H1 (cell line): ENCODE measurements at regions not wholly inside any gene's neighbourhood (a gene's known extent, or its start where the extent isn't known, plus 50 kb on each side); places are given as distances from the start of the nearest gene placed in this dataset.

Source experiments
- CTCF ChIA-PET: fragments of 300-600 bp; sonication (Branson Sonifier 250); formaldehyde crosslinking; loops from one replicate; lab custom pipeline; 2021; ENCODE audit not compliant: partially characterized antibody; lab: Charles Lee
- POLR2A ChIA-PET: fragments of 300-600 bp; sonication (Branson Sonifier 250); formaldehyde crosslinking; loops from one replicate; lab custom pipeline; 2021; ENCODE audit warnings: inconsistent platforms; ENCODE audit not compliant: partially characterized antibody; lab: Charles Lee
- DNase-seq, 2 experiments: peaks; one replicate each; pipeline versions ENCODE4 v3.0.0 to v3.0.0-alpha.2; 2010 to 2022; ENCODE audit warnings: low spot score in 2 of 2, low read depth in 1 of 2, mixed read lengths in 1 of 2
- FAIRE-seq: peaks from 2 replicates; lab custom pipeline; 2011; peaks lifted over from hg19 to GRCh38; lab: Jason Lieb, UNC
- H2AFZ ChIP-seq: 2 replicates; pipeline ENCODE4 v1.8.1; 2012; ENCODE audit warnings: low read length, inconsistent platforms
- H2AK5ac ChIP-seq: 2 replicates; pipeline ENCODE4 v1.6.1; 2013; ENCODE audit warnings: low read depth, low read length
- H2BK120ac ChIP-seq: replicated peaks from 2 replicates; pipeline ENCODE3; 2013; ENCODE audit warnings: low read depth, low read length, inconsistent platforms
- H2BK12ac ChIP-seq: 2 replicates; pipeline ENCODE4 v1.6.1; 2013; ENCODE audit warnings: low read depth, low read length
- H2BK15ac ChIP-seq: 2 replicates; pipeline ENCODE4 v1.6.1; 2013; ENCODE audit warnings: low read length
- H2BK20ac ChIP-seq: 2 replicates; pipeline ENCODE4 v1.6.1; 2013; ENCODE audit warnings: low read length
- H2BK5ac ChIP-seq: 2 replicates; pipeline ENCODE4 v1.6.1; 2013; ENCODE audit warnings: low read depth, low read length
- H3K14ac ChIP-seq: 2 replicates; pipeline ENCODE4 v1.6.1; 2013; ENCODE audit warnings: inconsistent platforms; ENCODE audit not compliant: insufficient read length
- H3K18ac ChIP-seq: 2 replicates; pipeline ENCODE4 v1.6.1; 2013; ENCODE audit warnings: low read length; ENCODE audit errors: extremely low read depth
- H3K23ac ChIP-seq: 2 replicates; pipeline ENCODE4 v1.6.1; 2013; ENCODE audit warnings: inconsistent platforms; ENCODE audit not compliant: insufficient read length
- H3K23me2 ChIP-seq: 2 replicates; pipeline ENCODE4 v1.6.1; 2013; ENCODE audit warnings: low read depth, low read length
- H3K27ac ChIP-seq: 2 replicates; pipeline ENCODE4 v1.6.1; 2011; ENCODE audit warnings: low read depth, low read length, inconsistent platforms
- H3K27me3 ChIP-seq, 4 experiments: replicated peaks in 1 of 4; 1 replicate in 1 of 4; 2 replicates in 3 of 4; pipeline versions ENCODE4 v1.6.1 to v1.8.1; 2011 to 2013; ENCODE audit warnings: low read length in 3 of 4, mild to moderate bottlenecking in 3 of 4, inconsistent platforms in 2 of 4, mixed read lengths in 2 of 4, moderate library complexity in 1 of 4; ENCODE audit not compliant: control insufficient read depth in 3 of 4, insufficient read depth in 3 of 4; ENCODE audit errors: extremely low read depth in 1 of 4
- H3K36me3 ChIP-seq, 4 experiments: 2 replicates each; pipeline versions ENCODE4 v1.6.1 to v1.8.1; 2011 to 2013; ENCODE audit warnings: mild to moderate bottlenecking in 4 of 4, low read length in 3 of 4, moderate library complexity in 2 of 4, control low read depth in 1 of 4, inconsistent platforms in 1 of 4; ENCODE audit not compliant: insufficient read depth in 4 of 4, control insufficient read depth in 2 of 4
- H3K4ac ChIP-seq: replicated peaks from 2 replicates; pipeline ENCODE3; 2013; ENCODE audit warnings: low read length, low read depth, mixed read lengths, inconsistent platforms; ENCODE audit not compliant: insufficient read length
- H3K4me1 ChIP-seq, 4 experiments: replicated peaks in 1 of 4; 1 replicate in 1 of 4; 2 replicates in 3 of 4; pipeline versions ENCODE4 v1.6.1 to v1.8.1; 2011 to 2013; ENCODE audit warnings: low read length in 3 of 4, inconsistent platforms in 2 of 4, mixed read lengths in 1 of 4; ENCODE audit not compliant: insufficient read depth in 4 of 4, control insufficient read depth in 3 of 4
- H3K4me2 ChIP-seq, 2 experiments: 2 replicates each; pipeline versions ENCODE4 v1.6.1 to v1.8.1; 2011 to 2013; ENCODE audit warnings: low read depth in 2 of 2, low read length in 2 of 2, control low read depth in 1 of 2, inconsistent platforms in 1 of 2, mild to moderate bottlenecking in 1 of 2; ENCODE audit not compliant: insufficient read depth in 1 of 2
- H3K4me3 ChIP-seq, 4 experiments: fragments of 200-600, 300-600 bp in 1 of 4; sonication (generic), shearing (Covaris generic), sonication (Bioruptor Twin) in 1 of 4; 2 replicates each; pipeline versions ENCODE4 v1.5.1 to v1.8.1; 2011 to 2016; ENCODE audit warnings: low read length in 4 of 4, low read depth in 3 of 4, control low read depth in 2 of 4, inconsistent platforms in 2 of 4, mild to moderate bottlenecking in 2 of 4, mixed read lengths in 1 of 4, moderate library complexity in 1 of 4; ENCODE audit not compliant: insufficient read depth in 2 of 4; ENCODE audit errors: extremely low read depth in 1 of 4
- H3K56ac ChIP-seq: replicated peaks from 2 replicates; pipeline ENCODE3; 2013; ENCODE audit warnings: low read depth, mild to moderate bottlenecking, mixed read lengths, low read length, inconsistent platforms; ENCODE audit not compliant: insufficient read length
- H3K79me1 ChIP-seq: 2 replicates; pipeline ENCODE4 v1.6.1; 2013; ENCODE audit warnings: low read depth, low read length, control low read depth
- H3K79me2 ChIP-seq, 2 experiments: 2 replicates each; pipeline versions ENCODE4 v1.6.1 to v1.8.1; 2012 to 2013; ENCODE audit warnings: low read length in 2 of 2, mild to moderate bottlenecking in 2 of 2, inconsistent platforms in 1 of 2; ENCODE audit not compliant: insufficient read depth in 2 of 2, control insufficient read depth in 1 of 2
- H3K9ac ChIP-seq, 4 experiments: replicated peaks in 1 of 4; 1 replicate in 1 of 4; 2 replicates in 3 of 4; pipeline versions ENCODE4 v1.6.1 to v1.8.1; 2011 to 2013; ENCODE audit warnings: low read depth in 3 of 4, low read length in 3 of 4, control low read depth in 2 of 4, mild to moderate bottlenecking in 2 of 4, moderate library complexity in 2 of 4, inconsistent platforms in 1 of 4; ENCODE audit errors: extremely low read depth in 1 of 4
- H3K9me3 ChIP-seq, 2 experiments: 2 replicates each; pipeline versions ENCODE4 v1.6.1 to v1.8.1; 2012 to 2013; ENCODE audit warnings: mild to moderate bottlenecking in 2 of 2, moderate library complexity in 2 of 2, control low read depth in 1 of 2, inconsistent platforms in 1 of 2, low read depth in 1 of 2, low read length in 1 of 2, mixed read lengths in 1 of 2; ENCODE audit not compliant: insufficient read depth in 2 of 2
- H4K20me1 ChIP-seq, 2 experiments: replicated peaks in 1 of 2; 2 replicates each; pipeline versions ENCODE3 to v1.8.1; 2011 to 2013; ENCODE audit warnings: inconsistent platforms in 2 of 2, low read length in 2 of 2, mild to moderate bottlenecking in 1 of 2; ENCODE audit not compliant: insufficient read depth in 2 of 2, control insufficient read depth in 1 of 2
- H4K5ac ChIP-seq: 2 replicates; pipeline ENCODE4 v1.6.1; 2013; ENCODE audit warnings: low read length, low read depth, mixed read lengths, inconsistent platforms; ENCODE audit not compliant: insufficient read length
- H4K8ac ChIP-seq: 2 replicates; pipeline ENCODE4 v1.8.0; 2013; ENCODE audit warnings: mild to moderate bottlenecking, moderate library complexity, low read length, inconsistent platforms; ENCODE audit not compliant: insufficient read depth; ENCODE audit errors: extremely low read depth
- H4K91ac ChIP-seq: replicated peaks from 2 replicates; pipeline ENCODE3; 2013; ENCODE audit warnings: low read length, mixed read lengths, inconsistent platforms; ENCODE audit not compliant: insufficient read length
- CBX8 ChIP-seq: fragments of 300-800, 300-1000 bp; sonication (generic); IDR thresholded peaks from 2 replicates; pipeline ENCODE4 v1.7.1; 2016; ENCODE audit warnings: low read depth, low read length, borderline replicate concordance
- GABPA ChIP-seq: IDR thresholded peaks from 2 replicates; pipeline ENCODE4 v1.6.1; 2011; ENCODE audit warnings: mild to moderate bottlenecking, low read length, moderate library complexity, borderline replicate concordance; ENCODE audit not compliant: insufficient read depth
- HDAC6 ChIP-seq: IDR thresholded peaks from one replicate; pipeline ENCODE4 v1.7.1; 2012; ENCODE audit warnings: low read depth, mild to moderate bottlenecking, inconsistent platforms, low read length, moderate library complexity
- JUN ChIP-seq: IDR thresholded peaks from 2 replicates; pipeline ENCODE4 v1.6.1; 2011; ENCODE audit warnings: low read depth, mild to moderate bottlenecking, improper control_type of control experiment, low read length
- JUND ChIP-seq: IDR thresholded peaks from 2 replicates; pipeline ENCODE4 v1.6.1; 2011; ENCODE audit warnings: mild to moderate bottlenecking, improper control_type of control experiment, low read length
- POU5F1 ChIP-seq: IDR thresholded peaks from 2 replicates; pipeline ENCODE4 v1.6.1; 2011; ENCODE audit warnings: low read depth, mild to moderate bottlenecking, low read length, moderate library complexity
- RFX5 ChIP-seq: IDR thresholded peaks from 2 replicates; pipeline ENCODE4 v1.6.1; 2011; ENCODE audit warnings: low read depth, low read length, improper control_type of control experiment, borderline replicate concordance
- RNF2 ChIP-seq: fragments of 200-900, 300-1000 bp; sonication (generic); IDR thresholded peaks from 2 replicates; pipeline ENCODE4 v1.7.1; 2016; ENCODE audit warnings: borderline replicate concordance, low read depth, mild to moderate bottlenecking, antibody characterized with exemption, low read length; ENCODE audit not compliant: poor library complexity, severe bottlenecking; ENCODE audit errors: missing control alignments
- TAF1 ChIP-seq: IDR thresholded peaks from 2 replicates; pipeline ENCODE4 v1.6.1; 2011; ENCODE audit warnings: mild to moderate bottlenecking, low read depth, low read length
- TAF7 ChIP-seq: optimal IDR thresholded peaks from 2 replicates; pipeline ENCODE3; 2011; ENCODE audit warnings: low read depth, mild to moderate bottlenecking, inconsistent platforms, low read length, moderate library complexity, borderline replicate concordance
- WGBS, 2 experiments: shearing (Covaris generic) in 1 of 2; methylation state at CpG; one replicate each; pipeline versions ENCODE4 v1.1.6 to v1.1.7; 2013 to 2015; ENCODE audit warnings: low lambda C conversion rate in 2 of 2, mixed read lengths in 2 of 2, inconsistent platforms in 1 of 2, low coverage in 1 of 2, missing lambda C conversion rate in 1 of 2; ENCODE audit not compliant: insufficient replicate concordance in 2 of 2, insufficient coverage in 1 of 2, insufficient read length in 1 of 2; ENCODE audit errors: extremely low coverage in 1 of 2, missing lambda C conversion rate in 1 of 2; 5-methylcytosine and 5-hydroxymethylcytosine counted together
- TF ChIP-seq, protein P1 (sequence below): IDR thresholded peaks from 2 replicates; pipeline ENCODE4 v1.6.1; 2011; ENCODE audit warnings: low read depth, mild to moderate bottlenecking, low read length; ENCODE audit not compliant: insufficient read depth

DNA sequence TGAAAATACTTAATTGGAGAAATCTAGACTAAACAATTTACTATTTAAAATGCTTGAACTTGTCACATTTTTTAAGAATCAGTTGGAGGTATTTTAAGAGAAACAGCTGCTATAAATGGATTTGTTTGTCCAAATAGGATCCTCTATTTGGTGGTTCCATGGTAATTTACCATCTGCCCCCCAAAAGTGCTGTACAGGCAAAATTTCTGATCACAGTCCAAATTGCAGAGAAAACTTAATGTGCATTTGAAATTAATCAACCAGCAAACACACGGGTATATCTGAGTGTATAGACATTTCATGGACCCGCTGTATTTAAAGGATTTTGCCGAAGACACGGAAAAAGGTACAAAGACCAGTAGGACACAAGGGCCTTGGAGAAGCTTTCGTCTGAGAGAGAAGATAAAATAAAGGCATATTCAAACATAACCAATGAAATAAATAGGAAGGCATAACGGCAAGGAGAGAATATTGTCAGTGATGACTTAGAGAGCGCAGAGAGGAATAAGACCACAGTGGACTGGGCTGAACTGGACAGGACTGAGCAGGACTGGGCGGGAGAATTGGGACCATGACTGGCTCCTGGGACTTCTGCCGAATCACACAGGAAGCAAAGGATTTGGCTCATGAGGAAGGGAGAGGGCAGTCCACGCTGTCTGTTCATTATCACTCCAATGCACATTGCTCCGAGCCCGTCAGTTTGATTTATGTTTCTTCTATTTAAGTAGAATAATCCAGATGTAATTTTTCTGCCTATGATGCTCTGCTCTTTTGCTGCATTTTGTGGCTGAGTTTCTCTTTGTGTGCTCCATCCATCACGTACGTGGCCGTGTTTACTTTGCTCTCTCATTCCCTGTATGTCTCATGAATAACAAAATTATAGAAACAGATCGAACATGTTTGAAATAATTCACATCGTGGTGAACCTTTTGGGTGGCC is 112.8 kb downstream of the PRLHR start:
- H2BK120ac ChIP-seq: no peak overlapping the region
- CTCF ChIA-PET: interaction anchor here (0.6 to 1.2 kb wide), 3 partner anchors 61 to 478 kb away, joined by 3 to 4 read pairs (median 3); no protein-coding TSS in a partner anchor
- H3K4me3 ChIP-seq: no peak overlapping the region
- 83% methylated on average over 17 of the region's 17 CpGs; no CpG with 5 or more reads in 1 of the 2 experiments for WGBS, 2 experiments
- no peak overlapping the region for H3K4ac ChIP-seq
- H2BK15ac ChIP-seq: no peak overlapping the region
- H3K18ac ChIP-seq: no peak overlapping the region
- no peak overlapping the region for H3K4me2 ChIP-seq
- H4K20me1 ChIP-seq: peaks cover 0 to 4% of the 10 kb centered on the region in 2 experiments
- H4K8ac ChIP-seq: no peak overlapping the region
- no peaks in the 10 kb centered on the region for H3K9me3 ChIP-seq
- H3K27ac ChIP-seq: no peak overlapping the region
- FAIRE-seq (no peak), DNase-seq (no peak)
- H3K4me1 ChIP-seq: no peaks in the 10 kb centered on the region
- no peak overlapping the region for H2BK20ac ChIP-seq
- H2AFZ ChIP-seq: no peak overlapping the region
- H3K79me2 ChIP-seq: peaks cover 0 to 3% of the 10 kb centered on the region in 2 experiments; a peak in 1 of 4 replicates
- H2AK5ac ChIP-seq: no peak overlapping the region
- no peak overlapping the region; a peak in 1 of 7 replicates for H3K9ac ChIP-seq
- H2BK12ac ChIP-seq: no peak overlapping the region
- H2BK5ac ChIP-seq: no peak overlapping the region
- H3K23ac ChIP-seq: no peak overlapping the region
- H3K14ac ChIP-seq: no peak overlapping the region
- no peak overlapping the region for H4K91ac ChIP-seq
- no peak overlapping the region for H3K56ac ChIP-seq
- H3K79me1 ChIP-seq: no peaks in the 10 kb centered on the region; the same call in 1 of the 2 replicates
- H3K23me2 ChIP-seq: peaks cover 5% of the 10 kb centered on the region; the same call in 1 of the 2 replicates
- H4K5ac ChIP-seq: no peak overlapping the region
- H3K36me3 ChIP-seq: no peaks in the 10 kb centered on the region
- POLR2A ChIA-PET: no interaction called here
- H3K27me3 ChIP-seq: no peaks in the 10 kb centered on the region
- TF ChIP-seq, protein P1, sequence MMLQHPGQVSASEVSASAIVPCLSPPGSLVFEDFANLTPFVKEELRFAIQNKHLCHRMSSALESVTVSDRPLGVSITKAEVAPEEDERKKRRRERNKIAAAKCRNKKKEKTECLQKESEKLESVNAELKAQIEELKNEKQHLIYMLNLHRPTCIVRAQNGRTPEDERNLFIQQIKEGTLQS: no peak
- TF ChIP-seq TAF7 (no peak), JUN (no peak), CBX8 (no peak), RNF2 (no peak), HDAC6 (no peak), TAF1 (no peak), GABPA (no peak), POU5F1 (no peak), RFX5 (no peak), JUND (no peak)
